ENCODE measurements at regions not wholly inside any gene's neighbourhood (a gene's known extent, or its start where the extent isn't known, plus 50 kb on each side); places are given as distances from the start of the nearest gene placed in this dataset.
"Not testable (repeated sequence)": the region's sequence is repeated elsewhere in the genome, so short reads cannot be mapped to it uniquely, and the experiment has no call there.

DNA sequence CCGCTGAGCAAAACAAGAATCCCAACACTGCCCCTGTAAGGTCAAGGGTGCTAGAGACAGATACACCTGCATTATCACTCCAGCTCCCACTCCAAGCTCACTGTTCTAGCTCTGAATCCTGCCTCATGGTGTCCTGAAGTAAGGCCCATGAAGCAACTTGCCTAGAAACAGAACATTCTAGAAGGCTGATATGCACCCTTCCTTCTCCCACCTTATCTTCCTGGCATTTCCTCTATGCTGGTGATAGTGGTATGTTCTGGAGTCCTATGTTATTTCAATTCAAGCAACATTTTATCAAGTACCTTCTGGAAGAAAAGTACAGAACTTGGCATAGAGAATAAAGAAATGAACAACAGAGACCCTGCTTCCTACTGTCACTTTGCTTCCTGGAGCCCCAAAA lies 317.1 kb upstream of the KAZN start:
- Histone ChIP-seq H4K20me1 (ENCODE audit: low read length) (no peaks in the 10 kb centered on the region), H3K27ac (ENCODE audit: low read length) (no peak overlapping the region), H3K4me1 (ENCODE audit: insufficient read depth, low read length) (peaks cover 13% of the 10 kb centered on the region), H2AFZ (ENCODE audit: low read length) (no peak overlapping the region), H3F3A (ENCODE audit: low read length, unreplicated experiment) (no peaks in the 10 kb centered on the region), H3K9ac (ENCODE audit: low read length) (no peak overlapping the region), H3K9me3 (ENCODE audit: low read length) (no peaks in the 10 kb centered on the region), H3K79me2 (ENCODE audit: low read length) (no peaks in the 10 kb centered on the region), H3K36me3 (ENCODE audit: low read depth, low read length) (no peaks in the 10 kb centered on the region), H3K4me3 (ENCODE audit: low read length) (no peak overlapping the region), H3K9me2 (replicated peaks; ENCODE audit: low read length) (no peaks in the 10 kb centered on the region), H3K27me3 (ENCODE audit: low read length) (no peaks in the 10 kb centered on the region), H3K4me2 (ENCODE audit: low read length) (no peak overlapping the region)
- no peak for ATAC-seq
- TF ChIP-seq EZH2 (IDR thresholded peaks at IDR 0.05; ENCODE audit: low read length, unreplicated experiment) (no peak), CTCF (conservative IDR thresholded peaks at IDR 0.05; ENCODE audit: low read depth, low read length) (no peak), EZH2phosphoT487 (IDR thresholded peaks at IDR 0.05; ENCODE audit: borderline replicate concordance, low read length) (no peak)
- no peak for DNase-seq
- intact Hi-C loops (cut with micrococcal nuclease) = no loop called here
- ChIA-PET POLR2A (ENCODE audit: unreplicated experiment) (no interaction called here), CTCF (no interaction called here)
- BruUV-seq (replicated peaks) = no TSS peak

DNA sequence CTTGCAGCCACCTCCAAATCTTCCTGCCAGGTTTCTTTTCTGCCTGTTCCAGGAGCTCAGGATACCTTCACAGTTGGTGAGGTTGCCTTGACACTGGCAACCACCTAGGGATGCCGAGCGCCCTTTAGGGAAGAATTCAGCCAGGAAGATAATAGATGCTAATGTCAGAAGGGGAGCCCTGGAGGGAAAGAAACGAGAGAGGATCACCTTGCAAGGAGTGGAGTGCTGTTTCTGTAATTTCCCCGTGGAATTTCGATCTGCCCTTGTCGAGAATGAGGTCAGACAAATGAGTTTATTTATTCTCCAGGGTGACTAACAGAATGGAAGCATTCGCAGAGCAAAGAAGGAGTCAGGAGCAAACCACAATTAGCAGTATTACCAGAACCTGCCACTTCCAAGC lies 315.8 kb upstream of the KAZN start:
- POLR2A ChIA-PET (ENCODE audit: unreplicated experiment) = no interaction called here
- CTCF ChIA-PET = no interaction called here
- no peak overlapping the region for H2AFZ ChIP-seq (ENCODE audit: low read length)
- intact Hi-C loops (cut with micrococcal nuclease) = no loop called here
- TF ChIP-seq EZH2 (IDR thresholded peaks at IDR 0.05; ENCODE audit: low read length, unreplicated experiment) = no peak
- TF ChIP-seq CTCF (conservative IDR thresholded peaks at IDR 0.05; ENCODE audit: low read depth, low read length) = no peak
- TF ChIP-seq EZH2phosphoT487 (IDR thresholded peaks at IDR 0.05; ENCODE audit: borderline replicate concordance, low read length) = no peak
- peaks cover 13% of the 10 kb centered on the region for H3K4me1 ChIP-seq (ENCODE audit: insufficient read depth, low read length)
- no peaks in the 10 kb centered on the region for H3K79me2 ChIP-seq (ENCODE audit: low read length)
- H3K4me3 ChIP-seq (ENCODE audit: low read length) = no peak overlapping the region
- H3K27ac ChIP-seq (ENCODE audit: low read length) = no peak overlapping the region
- BruUV-seq (replicated peaks) = no TSS peak
- peak overlapping the region; percentile 39 for H3K4me2 ChIP-seq (ENCODE audit: low read length)
- H3K27me3 ChIP-seq (ENCODE audit: low read length) = no peaks in the 10 kb centered on the region
- no peaks in the 10 kb centered on the region for H3K9me3 ChIP-seq (ENCODE audit: low read length)
- no peaks in the 10 kb centered on the region for H3F3A ChIP-seq (ENCODE audit: low read length, unreplicated experiment)
- DNase-seq (peak; percentile 48), ATAC-seq (peak; percentile 84)
- H3K9ac ChIP-seq (ENCODE audit: low read length) = no peak overlapping the region
- no peaks in the 10 kb centered on the region for H4K20me1 ChIP-seq (ENCODE audit: low read length)
- H3K9me2 ChIP-seq (replicated peaks; ENCODE audit: low read length) = no peaks in the 10 kb centered on the region
- no peaks in the 10 kb centered on the region for H3K36me3 ChIP-seq (ENCODE audit: low read depth, low read length)

- Histone ChIP-seq H3K9me3 (ENCODE audit: low read length) (no peaks in the 10 kb centered on the region), H2AFZ (ENCODE audit: low read length) (no peak overlapping the region), H3F3A (ENCODE audit: low read length, unreplicated experiment) (no peaks in the 10 kb centered on the region), H3K4me2 (ENCODE audit: low read length) (no peak overlapping the region), H3K4me1 (ENCODE audit: insufficient read depth, low read length) (peaks cover 13% of the 10 kb centered on the region), H3K27ac (ENCODE audit: low read length) (no peak overlapping the region), H3K4me3 (ENCODE audit: low read length) (no peak overlapping the region), H3K79me2 (ENCODE audit: low read length) (no peaks in the 10 kb centered on the region), H3K36me3 (ENCODE audit: low read depth, low read length) (no peaks in the 10 kb centered on the region), H3K9ac (ENCODE audit: low read length) (no peak overlapping the region), H4K20me1 (ENCODE audit: low read length) (no peaks in the 10 kb centered on the region), H3K27me3 (ENCODE audit: low read length) (no peaks in the 10 kb centered on the region), H3K9me2 (replicated peaks; ENCODE audit: low read length) (no peaks in the 10 kb centered on the region)
- ChIA-PET CTCF (no interaction called here), POLR2A (ENCODE audit: unreplicated experiment) (no interaction called here)
- ATAC-seq = no peak
- intact Hi-C loops (cut with micrococcal nuclease) = no loop called here
- DNase-seq = no peak
- no TSS peak for BruUV-seq (replicated peaks)
- TF ChIP-seq EZH2 (IDR thresholded peaks at IDR 0.05; ENCODE audit: low read length, unreplicated experiment) = no peak
- no peak for TF ChIP-seq EZH2phosphoT487 (IDR thresholded peaks at IDR 0.05; ENCODE audit: borderline replicate concordance, low read length)
- no peak for TF ChIP-seq CTCF (conservative IDR thresholded peaks at IDR 0.05; ENCODE audit: low read depth, low read length)
Measured at GRCh38 chr1:14285238-14285637, 313.2 kb upstream of the KAZN start.

DNA sequence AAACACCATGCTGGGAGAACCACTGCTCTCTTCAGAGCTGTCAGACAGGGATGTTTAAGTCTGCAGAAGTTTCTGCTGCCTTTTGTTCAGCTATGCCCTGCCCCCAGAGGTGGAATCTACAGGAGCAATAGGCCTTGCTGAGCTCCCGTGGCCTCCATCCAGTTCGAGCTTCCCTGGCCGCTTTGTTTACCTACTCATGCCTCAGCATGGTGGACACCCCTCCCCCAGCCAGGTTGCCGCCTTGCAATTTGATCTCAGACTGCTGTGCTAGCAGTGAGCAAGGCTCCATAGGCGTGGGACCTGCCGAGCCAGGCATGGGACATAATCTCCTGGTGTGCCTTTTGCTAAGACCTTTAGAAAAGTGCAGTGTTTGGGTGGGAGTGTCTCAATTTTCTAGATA lies 307.3 kb upstream of the KAZN start:
- H3K4me3 ChIP-seq (ENCODE audit: low read length); CTCF ChIA-PET; H3K9me3 ChIP-seq (ENCODE audit: low read length); H3K4me1 ChIP-seq (ENCODE audit: insufficient read depth, low read length); H3F3A ChIP-seq (ENCODE audit: low read length, unreplicated experiment); H3K79me2 ChIP-seq (ENCODE audit: low read length); H4K20me1 ChIP-seq (ENCODE audit: low read length); H3K27ac ChIP-seq (ENCODE audit: low read length); POLR2A ChIA-PET (ENCODE audit: unreplicated experiment); BruUV-seq (replicated peaks); H3K9me2 ChIP-seq (replicated peaks; ENCODE audit: low read length); intact Hi-C loops (cut with micrococcal nuclease); H3K36me3 ChIP-seq (ENCODE audit: low read depth, low read length); H3K27me3 ChIP-seq (ENCODE audit: low read length); H3K9ac ChIP-seq (ENCODE audit: low read length): not testable (repeated sequence)
- peak overlapping the region; percentile 64 for H2AFZ ChIP-seq (ENCODE audit: low read length)
- DNase-seq = peak; percentile 87
- H3K4me2 ChIP-seq (ENCODE audit: low read length) = peak overlapping the region; percentile 27; the same call in 1 of the 2 replicates
- peak; percentile 97 for ATAC-seq
